Large intestine (tissue), 3 donors: ENCODE measurements at regions not wholly inside any gene's neighbourhood (a gene's known extent, or its start where the extent isn't known, plus 50 kb on each side); places are given as distances from the start of the nearest gene placed in this dataset.

Experiments
- DNase-seq, 2 donors: peaks; one replicate each; pipeline versions ENCODE4 v3.0.0 to v3.0.0-alpha.2; 2013
- H3K27ac ChIP-seq: one replicate; pipeline ENCODE4 v1.5.1; 2013; ENCODE audit warnings: low read length
- H3K27me3 ChIP-seq: 2 replicates; pipeline ENCODE4 v1.6.1; 2013; ENCODE audit warnings: low read length; ENCODE audit not compliant: control insufficient read depth, insufficient read depth
- H3K36me3 ChIP-seq: 2 replicates; pipeline ENCODE4 v1.6.1; 2013; ENCODE audit warnings: low read length; ENCODE audit not compliant: control insufficient read depth, insufficient read depth
- H3K4me1 ChIP-seq: one replicate; pipeline ENCODE4 v1.6.1; 2013; ENCODE audit warnings: low read length; ENCODE audit not compliant: control insufficient read depth, insufficient read depth
- H3K4me3 ChIP-seq: one replicate; pipeline ENCODE4 v1.5.1; 2013; ENCODE audit warnings: low read length
- H3K9me3 ChIP-seq: one replicate; pipeline ENCODE4 v1.6.1; 2013; ENCODE audit warnings: mild to moderate bottlenecking, low read depth, low read length, moderate library complexity; ENCODE audit not compliant: control insufficient read depth
- WGBS: methylation state at CpG from one replicate; pipeline ENCODE4 v1.1.5; 2013; ENCODE audit warnings: low lambda C conversion rate; ENCODE audit not compliant: insufficient coverage; 5-methylcytosine and 5-hydroxymethylcytosine counted together

GRCh38 chr18:77548790-77549420 lies 299.3 kb downstream of the GALR1 start:
- H3K27ac ChIP-seq = no peak overlapping the region
- no peak for DNase-seq
- no peak overlapping the region for H3K4me3 ChIP-seq
- no peaks in the 10 kb centered on the region for H3K36me3 ChIP-seq
- WGBS = no CpG with 5 or more reads among the region's 8 CpGs
- peaks cover 6% of the 10 kb centered on the region for H3K4me1 ChIP-seq
- no peaks in the 10 kb centered on the region for H3K9me3 ChIP-seq
- H3K27me3 ChIP-seq = no peaks in the 10 kb centered on the region

DNA sequence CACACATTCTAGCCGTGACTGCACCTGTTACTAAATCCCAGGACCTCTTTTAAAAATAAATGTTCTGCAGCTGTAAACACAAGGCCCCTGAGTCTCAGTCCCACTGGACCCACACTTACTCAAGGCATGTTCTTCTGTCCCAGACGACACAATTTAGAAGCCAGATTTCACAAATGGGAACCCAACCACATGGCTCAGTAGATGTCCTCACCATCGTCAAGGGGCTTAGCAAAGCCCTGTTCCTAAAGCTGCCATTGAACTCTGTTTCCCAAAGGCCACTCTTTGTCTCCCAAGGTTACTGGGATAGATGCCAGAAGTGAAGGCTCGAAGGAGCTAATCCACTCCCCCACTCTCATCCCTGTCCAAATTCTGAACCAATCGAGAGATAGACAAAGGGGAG lies 301.0 kb downstream of the GALR1 start:
- Histone ChIP-seq H3K9me3 (no peaks in the 10 kb centered on the region), H3K4me1 (peaks cover 6% of the 10 kb centered on the region), H3K27ac (no peak overlapping the region), H3K36me3 (no peaks in the 10 kb centered on the region), H3K27me3 (no peaks in the 10 kb centered on the region), H3K4me3 (no peak overlapping the region)
- WGBS = no CpG with 5 or more reads among the region's 5 CpGs
- no peak for DNase-seq

DNA sequence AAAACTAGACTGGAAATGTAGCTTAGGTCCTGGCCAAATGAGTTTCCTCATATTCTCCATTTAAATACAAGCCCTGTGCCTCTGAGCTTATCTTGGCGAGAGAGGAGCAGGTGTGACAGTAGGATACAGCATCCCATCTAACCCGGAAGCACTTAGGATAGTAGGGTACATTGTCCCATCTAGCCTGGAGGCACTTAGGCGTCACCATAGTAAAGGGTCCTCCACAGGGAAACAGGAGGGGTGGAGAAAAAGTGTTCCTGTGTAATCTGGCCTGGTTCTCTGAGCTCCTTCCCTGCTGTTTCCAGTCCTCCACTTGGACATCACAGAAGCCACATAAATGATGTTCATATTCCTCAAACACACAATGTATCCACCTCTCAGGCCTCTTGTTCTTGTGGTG lies 301.4 kb downstream of the GALR1 start:
- no peak for DNase-seq
- WGBS = no CpG with 5 or more reads among the region's 3 CpGs
- Histone ChIP-seq H3K36me3 (no peaks in the 10 kb centered on the region), H3K27ac (no peak overlapping the region), H3K27me3 (no peaks in the 10 kb centered on the region), H3K4me1 (peaks cover 6% of the 10 kb centered on the region), H3K9me3 (no peaks in the 10 kb centered on the region), H3K4me3 (no peak overlapping the region)

- Histone ChIP-seq H3K27ac (no peak overlapping the region), H3K9me3 (no peaks in the 10 kb centered on the region), H3K27me3 (no peaks in the 10 kb centered on the region), H3K4me3 (no peak overlapping the region), H3K4me1 (no peaks in the 10 kb centered on the region), H3K36me3 (no peaks in the 10 kb centered on the region)
- DNase-seq = no peak
- 57% methylated on average over 1 of the region's 3 CpGs for WGBS
These were observed 303.3 kb downstream of the GALR1 start for GRCh38 chr18:77552945-77553344.

GRCh38 chr18:77554061-77554460 lies 304.4 kb downstream of the GALR1 start:
- DNase-seq = no peak
- Histone ChIP-seq H3K27me3 (no peaks in the 10 kb centered on the region), H3K9me3 (no peaks in the 10 kb centered on the region), H3K36me3 (no peaks in the 10 kb centered on the region), H3K4me3 (no peak overlapping the region), H3K27ac (no peak overlapping the region), H3K4me1 (no peaks in the 10 kb centered on the region)
- WGBS = 90% methylated on average over 2 of the region's 5 CpGs

- 80% methylated on average over 1 of the region's 7 CpGs for WGBS
- Histone ChIP-seq H3K9me3 (no peaks in the 10 kb centered on the region), H3K4me3 (no peak overlapping the region), H3K27me3 (no peaks in the 10 kb centered on the region), H3K4me1 (no peaks in the 10 kb centered on the region), H3K36me3 (no peaks in the 10 kb centered on the region), H3K27ac (no peak overlapping the region)
- no peak for DNase-seq
These were observed 307.5 kb downstream of the GALR1 start for GRCh38 chr18:77557046-77557587.

GRCh38 chr18:77559274-77559910 lies 309.7 kb downstream of the GALR1 start:
- Histone ChIP-seq H3K36me3 (no peaks in the 10 kb centered on the region), H3K4me3 (no peak overlapping the region), H3K27ac (no peak overlapping the region), H3K4me1 (no peaks in the 10 kb centered on the region), H3K27me3 (no peaks in the 10 kb centered on the region), H3K9me3 (no peaks in the 10 kb centered on the region)
- no peak for DNase-seq
- WGBS = 100% methylated on average over 1 of the region's 6 CpGs

GRCh38 chr18:77560341-77560992 lies 310.8 kb downstream of the GALR1 start:
- Histone ChIP-seq H3K9me3 (no peaks in the 10 kb centered on the region), H3K4me1 (no peaks in the 10 kb centered on the region), H3K4me3 (no peak overlapping the region), H3K27me3 (no peaks in the 10 kb centered on the region), H3K36me3 (no peaks in the 10 kb centered on the region), H3K27ac (no peak overlapping the region)
- DNase-seq = no peak
- 100% methylated on average over 1 of the region's 3 CpGs for WGBS

- WGBS = no CpG with 5 or more reads among the region's 10 CpGs
- Histone ChIP-seq H3K36me3 (no peaks in the 10 kb centered on the region), H3K27ac (no peak overlapping the region), H3K9me3 (no peaks in the 10 kb centered on the region), H3K4me1 (no peaks in the 10 kb centered on the region), H3K4me3 (no peak overlapping the region), H3K27me3 (no peaks in the 10 kb centered on the region)
- DNase-seq = no peak
These were observed 317.0 kb downstream of the GALR1 start for GRCh38 chr18:77566604-77567003.

GRCh38 chr18:77567205-77567604 lies 317.6 kb downstream of the GALR1 start:
- no peak for DNase-seq
- H3K4me1 ChIP-seq = no peaks in the 10 kb centered on the region
- no peak overlapping the region for H3K27ac ChIP-seq
- no peaks in the 10 kb centered on the region for H3K27me3 ChIP-seq
- no peak overlapping the region for H3K4me3 ChIP-seq
- H3K9me3 ChIP-seq = no peaks in the 10 kb centered on the region
- WGBS = no CpG with 5 or more reads among the region's 8 CpGs
- no peaks in the 10 kb centered on the region for H3K36me3 ChIP-seq
